ENCODE measurements at regions not wholly inside any gene's neighbourhood (a gene's known extent, or its start where the extent isn't known, plus 50 kb on each side); places are given as distances from the start of the nearest gene placed in this dataset.
"Not testable (repeated sequence)": the region's sequence is repeated elsewhere in the genome, so short reads cannot be mapped to it uniquely, and the experiment has no call there.

- H3K9me3 Mint-ChIP-seq (ENCODE audit: unreplicated experiment) = peaks cover 13% of the 10 kb centered on the region
- no peaks in the 10 kb centered on the region for H3K27me3 Mint-ChIP-seq (ENCODE audit: unreplicated experiment)
- no peaks in the 10 kb centered on the region for H3K4me1 Mint-ChIP-seq (ENCODE audit: unreplicated experiment)
- no peaks in the 10 kb centered on the region for H3K36me3 Mint-ChIP-seq (ENCODE audit: unreplicated experiment)
- TF ChIP-seq CTCF (IDR thresholded peaks at IDR 0.05) = no peak
- H3K4me3 Mint-ChIP-seq (ENCODE audit: unreplicated experiment) = no peak overlapping the region
- no peak overlapping the region for H3K27ac Mint-ChIP-seq (ENCODE audit: unreplicated experiment)
- no peak for DNase-seq (ENCODE audit: extremely low spot score, unreplicated experiment)
Measured at GRCh38 chr2:147273628-147274027, 571.2 kb upstream of the ACVR2A start.

GRCh38 chr2:147273106-147273505, 571.7 kb upstream of the ACVR2A start:
- H3K27ac Mint-ChIP-seq (ENCODE audit: unreplicated experiment) = no peak overlapping the region
- H3K36me3 Mint-ChIP-seq (ENCODE audit: unreplicated experiment) = no peaks in the 10 kb centered on the region
- no peak for TF ChIP-seq CTCF (IDR thresholded peaks at IDR 0.05)
- H3K4me1 Mint-ChIP-seq (ENCODE audit: unreplicated experiment) = no peaks in the 10 kb centered on the region
- H3K27me3 Mint-ChIP-seq (ENCODE audit: unreplicated experiment) = no peaks in the 10 kb centered on the region
- H3K4me3 Mint-ChIP-seq (ENCODE audit: unreplicated experiment) = no peak overlapping the region
- DNase-seq (ENCODE audit: extremely low spot score, unreplicated experiment) = no peak
- peaks cover 13% of the 10 kb centered on the region for H3K9me3 Mint-ChIP-seq (ENCODE audit: unreplicated experiment)

GRCh38 chr2:147269581-147269980, 575.2 kb upstream of the ACVR2A start:
- not testable (repeated sequence) for H3K27ac Mint-ChIP-seq (ENCODE audit: unreplicated experiment); DNase-seq (ENCODE audit: extremely low spot score, unreplicated experiment); H3K27me3 Mint-ChIP-seq (ENCODE audit: unreplicated experiment); H3K4me1 Mint-ChIP-seq (ENCODE audit: unreplicated experiment); H3K36me3 Mint-ChIP-seq (ENCODE audit: unreplicated experiment); H3K4me3 Mint-ChIP-seq (ENCODE audit: unreplicated experiment); H3K9me3 Mint-ChIP-seq (ENCODE audit: unreplicated experiment)

- Mint-ChIP-seq H3K27me3 (ENCODE audit: unreplicated experiment) (peaks cover 5% of the 10 kb centered on the region), H3K9me3 (ENCODE audit: unreplicated experiment) (peaks cover 6% of the 10 kb centered on the region), H3K36me3 (ENCODE audit: unreplicated experiment) (no peaks in the 10 kb centered on the region), H3K4me1 (ENCODE audit: unreplicated experiment) (no peaks in the 10 kb centered on the region), H3K4me3 (ENCODE audit: unreplicated experiment) (no peak overlapping the region), H3K27ac (ENCODE audit: unreplicated experiment) (no peak overlapping the region)
- no peak for DNase-seq (ENCODE audit: extremely low spot score, unreplicated experiment)
- TF ChIP-seq CTCF (IDR thresholded peaks at IDR 0.05) = no peak
Measured at GRCh38 chr2:147260241-147260640, 584.6 kb upstream of the ACVR2A start.

GRCh38 chr2:147255812-147256211, 589.0 kb upstream of the ACVR2A start:
- H3K4me1 Mint-ChIP-seq (ENCODE audit: unreplicated experiment) = no peaks in the 10 kb centered on the region
- no peak for TF ChIP-seq CTCF (IDR thresholded peaks at IDR 0.05)
- DNase-seq (ENCODE audit: extremely low spot score, unreplicated experiment) = no peak
- no peak overlapping the region for H3K4me3 Mint-ChIP-seq (ENCODE audit: unreplicated experiment)
- no peak overlapping the region for H3K27ac Mint-ChIP-seq (ENCODE audit: unreplicated experiment)
- peaks cover 9% of the 10 kb centered on the region for H3K27me3 Mint-ChIP-seq (ENCODE audit: unreplicated experiment)
- H3K9me3 Mint-ChIP-seq (ENCODE audit: unreplicated experiment) = peaks cover 4% of the 10 kb centered on the region
- no peaks in the 10 kb centered on the region for H3K36me3 Mint-ChIP-seq (ENCODE audit: unreplicated experiment)

Measured in osteocyte (in vitro differentiated cells).